HCT116 (cell line): ENCODE measurements at regions not wholly inside any gene's neighbourhood (a gene's known extent, or its start where the extent isn't known, plus 50 kb on each side); places are given as distances from the start of the nearest gene placed in this dataset.

Experiments
- ATAC-seq: fragments of 200-7000 bp; cut with Tn5 transposase; 2 replicates; pipeline ENCODE4 v1.9.1; 2020; ENCODE audit warnings: mild to moderate bottlenecking, moderate library complexity
- BruUV-seq: library from RNA; stranded (reverse); fragments of 400-500 nt; replicated peaks from 2 replicates; lab custom pipeline; 2021; lab: Mats Ljungman, UMichigan
- CTCF ChIA-PET: fragments of 300-600 bp; sonication (Branson Sonifier 250); formaldehyde crosslinking; loops from one replicate; lab custom pipeline; 2021; ENCODE audit warnings: antibody characterized with exemption; lab: Charles Lee
- POLR2A ChIA-PET: fragments of 300-600, 350-600 bp; sonication (Branson Sonifier 250); formaldehyde crosslinking; loops from one replicate; lab custom pipeline; 2021; ENCODE audit warnings: antibody characterized with exemption; lab: Charles Lee
- RAD21 ChIA-PET, 2 experiments: fragments of 300-600 bp; sonication (Branson Sonifier 250); formaldehyde crosslinking; loops; one replicate each; lab custom pipeline; 2023; ENCODE audit warnings: low total read pairs in 2 of 2; ENCODE audit not compliant: uncharacterized antibody in 2 of 2, unreplicated experiment in 2 of 2, low non-redundant PET in 1 of 2; lab: Charles Lee
- DNase-seq: peaks from one replicate; pipeline ENCODE4 v3.0.0-alpha.2; 2010; ENCODE audit warnings: low read depth, low spot score
- H2AFZ ChIP-seq: fragments of 200-600 bp; shearing (Covaris generic), sonication (generic); 2 replicates; pipeline ENCODE4 v1.6.1; 2017; ENCODE audit warnings: low read depth, mixed run types, mixed read lengths, antibody characterized with exemption, low read length; ENCODE audit not compliant: poor library complexity, severe bottlenecking
- H3K27ac ChIP-seq: 2 replicates; pipeline ENCODE4 v1.5.1; 2012; ENCODE audit warnings: low read depth, low read length
- H3K27me3 ChIP-seq: fragments of 200-600 bp; sonication (generic); 2 replicates; pipeline ENCODE4 v1.6.1; 2016; ENCODE audit warnings: mixed run types, low read length, mixed read lengths; ENCODE audit not compliant: insufficient read depth
- H3K36me3 ChIP-seq, 2 experiments: fragments of 200-500 bp in 1 of 2; fragments of 200-600 bp in 1 of 2; sonication (Bioruptor generic) in 1 of 2; sonication (generic) in 1 of 2; 2 replicates each; pipeline versions ENCODE4 v1.5.1 to v1.6.1; 2014 to 2016; ENCODE audit warnings: low read length in 2 of 2, inconsistent platforms in 1 of 2, mixed read lengths in 1 of 2, mixed run types in 1 of 2; ENCODE audit not compliant: insufficient read depth in 2 of 2, control insufficient read depth in 1 of 2
- H3K4me1 ChIP-seq, 2 experiments: fragments of 200-600 bp in 1 of 2; sonication (generic) in 1 of 2; 2 replicates each; pipeline versions ENCODE4 v1.5.1 to v1.6.1; 2012 to 2017; ENCODE audit warnings: low read length in 2 of 2, inconsistent platforms in 1 of 2, mild to moderate bottlenecking in 1 of 2, mixed read lengths in 1 of 2, mixed run types in 1 of 2, moderate library complexity in 1 of 2; ENCODE audit not compliant: insufficient read depth in 2 of 2, control insufficient read depth in 1 of 2
- H3K4me2 ChIP-seq: fragments of 200-600 bp; sonication (generic); 2 replicates; pipeline ENCODE4 v1.6.1; 2017; ENCODE audit warnings: mixed run types, low read length, mixed read lengths
- H3K4me3 ChIP-seq, 2 experiments: fragments of 200-600 bp in 1 of 2; sonication (generic) in 1 of 2; replicated peaks in 1 of 2; 2 replicates each; pipeline ENCODE4 v1.5.1; 2011 to 2016; ENCODE audit warnings: low read length in 2 of 2, control low read depth in 1 of 2, low read depth in 1 of 2, mild to moderate bottlenecking in 1 of 2, mixed read lengths in 1 of 2, mixed run types in 1 of 2
- H3K79me2 ChIP-seq: fragments of 200-600 bp; sonication (generic); 2 replicates; pipeline ENCODE4 v1.6.1; 2017; ENCODE audit warnings: mild to moderate bottlenecking, mixed run types, low read length, moderate library complexity, mixed read lengths; ENCODE audit not compliant: insufficient read depth
- H3K9ac ChIP-seq: fragments of 200-600 bp; sonication (generic); 2 replicates; pipeline ENCODE4 v1.6.1; 2016; ENCODE audit warnings: low read length, mixed read lengths
- H3K9me2 ChIP-seq: fragments of 200-600 bp; sonication (generic), shearing (Covaris generic); 2 replicates; pipeline ENCODE4 v1.6.1; 2017; ENCODE audit warnings: mixed run types, mild to moderate bottlenecking, moderate library complexity; ENCODE audit not compliant: insufficient read depth
- H3K9me3 ChIP-seq, 2 experiments: fragments of 200-500 bp in 1 of 2; fragments of 200-600 bp in 1 of 2; sonication (Bioruptor generic) in 1 of 2; sonication (generic) in 1 of 2; 2 replicates each; pipeline ENCODE4 v1.6.1; 2014 to 2017; ENCODE audit warnings: low read length in 2 of 2, mixed read lengths in 2 of 2, inconsistent platforms in 1 of 2, low read depth in 1 of 2, mild to moderate bottlenecking in 1 of 2, mixed run types in 1 of 2, moderate library complexity in 1 of 2; ENCODE audit not compliant: control insufficient read depth in 1 of 2, insufficient read depth in 1 of 2
- H4K20me1 ChIP-seq: fragments of 200-600 bp; sonication (generic), shearing (Covaris generic); 2 replicates; pipeline ENCODE4 v1.6.1; 2017; ENCODE audit warnings: mixed run types, mild to moderate bottlenecking, moderate library complexity; ENCODE audit not compliant: insufficient read depth
- CBX3 ChIP-seq: IDR thresholded peaks from 2 replicates; pipeline ENCODE4 v1.6.1; 2012; ENCODE audit warnings: low read depth
- CEBPB ChIP-seq: IDR thresholded peaks from 2 replicates; pipeline ENCODE4 v1.6.1; 2012; ENCODE audit warnings: low read depth
- EGR1 ChIP-seq: IDR thresholded peaks from 2 replicates; pipeline ENCODE4 v1.6.1; 2012; ENCODE audit warnings: low read depth
- ELF1 ChIP-seq: IDR thresholded peaks from 2 replicates; pipeline ENCODE4 v1.6.1; 2012; ENCODE audit warnings: low read depth, borderline replicate concordance
- EZH2 ChIP-seq: fragments of 200-600 bp; sonication (generic); IDR thresholded peaks from 2 replicates; pipeline ENCODE4 v1.6.1; 2017; ENCODE audit warnings: antibody characterized with exemption, mixed run types
- JUND ChIP-seq: IDR thresholded peaks from 2 replicates; pipeline ENCODE4 v1.6.1; 2012
- POLR2A ChIP-seq: IDR thresholded peaks from 2 replicates; pipeline ENCODE4 v1.7.0; 2011; ENCODE audit warnings: borderline replicate concordance; ENCODE audit not compliant: insufficient read depth, insufficient read length; ENCODE audit errors: extremely low read depth
- POLR2AphosphoS5 ChIP-seq: IDR thresholded peaks from 2 replicates; pipeline ENCODE4 v1.6.1; 2011; ENCODE audit warnings: mild to moderate bottlenecking, low read depth, low read length, moderate library complexity
- SIN3A ChIP-seq: IDR thresholded peaks from 2 replicates; pipeline ENCODE4 v1.6.1; 2012; ENCODE audit warnings: low read depth
- SP1 ChIP-seq: IDR thresholded peaks from 2 replicates; pipeline ENCODE4 v1.6.1; 2012; ENCODE audit warnings: low read depth
- SRF ChIP-seq: IDR thresholded peaks from 2 replicates; pipeline ENCODE4 v1.6.1; 2012; ENCODE audit warnings: low read depth
- TCF7L2 ChIP-seq: IDR thresholded peaks from 2 replicates; pipeline ENCODE4 v1.7.0; 2011; ENCODE audit warnings: borderline replicate concordance, inconsistent platforms; ENCODE audit not compliant: insufficient read depth, insufficient read length; ENCODE audit errors: extremely low read depth
- ZFX ChIP-seq: fragments of 450-650 bp; IDR thresholded peaks from 2 replicates; pipeline ENCODE4 v1.6.1; 2017
- intact Hi-C: fragments of 100-400 bp; cut with micrococcal nuclease; formaldehyde crosslinking; loops from 2 replicates; pipeline ENCODE4 v1.10.0; 2022
- TF ChIP-seq, protein P1 (sequence below): IDR thresholded peaks from 2 replicates; pipeline ENCODE4 v1.6.1; 2012
- TF ChIP-seq, protein P2 (sequence below): IDR thresholded peaks from 2 replicates; pipeline ENCODE4 v1.6.1; 2011; ENCODE audit warnings: mild to moderate bottlenecking, low read length, moderate library complexity; ENCODE audit not compliant: insufficient replicate concordance; ENCODE audit errors: extremely low read depth
- TF ChIP-seq, protein P3 (sequence below): IDR thresholded peaks from 2 replicates; pipeline ENCODE4 v1.6.1; 2012; ENCODE audit warnings: low read depth
- TF ChIP-seq, protein P4 (sequence below), 3 experiments: fragments of 200-600 bp in 1 of 3; sonication (generic) in 1 of 3; IDR thresholded peaks in 2 of 3; conservative IDR thresholded peaks in 1 of 3; 2 replicates each; pipeline ENCODE4 v1.5.1; 2012 to 2017; ENCODE audit warnings: low read depth in 2 of 3, low read length in 2 of 3, antibody characterized with exemption in 1 of 3, borderline replicate concordance in 1 of 3, control low read depth in 1 of 3, mild to moderate bottlenecking in 1 of 3, mixed read lengths in 1 of 3, mixed run types in 1 of 3, moderate library complexity in 1 of 3; ENCODE audit not compliant: insufficient read depth in 1 of 3

DNA sequence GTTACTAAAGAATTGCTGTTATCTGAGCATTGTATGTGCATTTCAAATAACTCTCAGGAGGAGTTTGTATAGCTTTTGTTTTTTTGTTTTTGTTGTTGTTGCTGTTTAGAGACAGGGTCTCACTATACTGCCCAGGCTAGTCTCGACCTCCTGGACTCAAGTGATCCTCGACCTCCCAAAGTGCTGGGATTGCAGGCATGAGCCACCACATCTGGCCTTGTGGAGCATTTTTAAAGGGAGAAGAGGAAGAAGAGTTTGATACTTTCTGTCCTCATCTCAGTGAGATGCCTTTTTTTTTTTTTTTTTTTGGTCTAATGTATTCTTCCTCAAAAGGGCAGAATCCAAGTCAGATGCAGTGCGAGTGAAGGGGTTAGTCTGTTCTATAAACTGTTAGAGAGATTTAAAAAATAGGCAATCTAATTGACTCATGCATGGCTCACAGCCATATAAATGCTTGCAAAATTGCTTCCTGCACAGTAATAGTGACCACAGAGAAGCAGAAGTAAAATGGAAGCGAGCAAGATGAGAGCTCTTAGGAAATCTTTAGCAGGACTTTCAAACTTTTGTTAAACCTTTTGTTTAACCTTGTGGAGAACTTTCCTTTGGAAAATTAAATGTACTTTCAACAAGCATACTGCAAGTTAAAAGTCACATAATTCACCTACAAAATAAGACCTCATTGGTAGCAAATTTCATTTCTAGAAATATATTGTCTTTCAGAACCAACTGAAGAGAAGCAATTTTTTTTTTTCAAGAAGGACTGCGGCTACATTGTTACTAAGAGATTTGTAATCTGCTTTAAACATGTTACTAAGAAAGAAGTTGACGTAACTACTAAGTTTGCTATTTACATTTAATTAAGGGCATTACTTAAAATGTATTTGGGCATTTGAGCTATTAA, 52.3 kb upstream of the ROCK1 start:
- H3K36me3 ChIP-seq, result no peaks in the 10 kb centered on the region
- no peak overlapping the region for H3K4me2 ChIP-seq
- ChIA-PET POLR2A (no interaction called here), CTCF (no interaction called here), RAD21 (no interaction called here)
- TF ChIP-seq, protein P1, sequence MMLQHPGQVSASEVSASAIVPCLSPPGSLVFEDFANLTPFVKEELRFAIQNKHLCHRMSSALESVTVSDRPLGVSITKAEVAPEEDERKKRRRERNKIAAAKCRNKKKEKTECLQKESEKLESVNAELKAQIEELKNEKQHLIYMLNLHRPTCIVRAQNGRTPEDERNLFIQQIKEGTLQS, result no peak
- TF ChIP-seq SRF (no peak), POLR2A (no peak), CEBPB (no peak), ELF1 (no peak), CBX3 (no peak), JUND (no peak), SP1 (no peak), SIN3A (no peak), POLR2AphosphoS5 (no peak), EGR1 (no peak), ZFX (no peak), TCF7L2 (no peak), EZH2 (no peak)
- TF ChIP-seq, protein P2, sequence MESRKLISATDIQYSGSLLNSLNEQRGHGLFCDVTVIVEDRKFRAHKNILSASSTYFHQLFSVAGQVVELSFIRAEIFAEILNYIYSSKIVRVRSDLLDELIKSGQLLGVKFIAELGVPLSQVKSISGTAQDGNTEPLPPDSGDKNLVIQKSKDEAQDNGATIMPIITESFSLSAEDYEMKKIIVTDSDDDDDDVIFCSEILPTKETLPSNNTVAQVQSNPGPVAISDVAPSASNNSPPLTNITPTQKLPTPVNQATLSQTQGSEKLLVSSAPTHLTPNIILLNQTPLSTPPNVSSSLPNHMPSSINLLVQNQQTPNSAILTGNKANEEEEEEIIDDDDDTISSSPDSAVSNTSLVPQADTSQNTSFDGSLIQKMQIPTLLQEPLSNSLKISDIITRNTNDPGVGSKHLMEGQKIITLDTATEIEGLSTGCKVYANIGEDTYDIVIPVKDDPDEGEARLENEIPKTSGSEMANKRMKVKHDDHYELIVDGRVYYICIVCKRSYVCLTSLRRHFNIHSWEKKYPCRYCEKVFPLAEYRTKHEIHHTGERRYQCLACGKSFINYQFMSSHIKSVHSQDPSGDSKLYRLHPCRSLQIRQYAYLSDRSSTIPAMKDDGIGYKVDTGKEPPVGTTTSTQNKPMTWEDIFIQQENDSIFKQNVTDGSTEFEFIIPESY, result no peak
- TF ChIP-seq, protein P3, sequence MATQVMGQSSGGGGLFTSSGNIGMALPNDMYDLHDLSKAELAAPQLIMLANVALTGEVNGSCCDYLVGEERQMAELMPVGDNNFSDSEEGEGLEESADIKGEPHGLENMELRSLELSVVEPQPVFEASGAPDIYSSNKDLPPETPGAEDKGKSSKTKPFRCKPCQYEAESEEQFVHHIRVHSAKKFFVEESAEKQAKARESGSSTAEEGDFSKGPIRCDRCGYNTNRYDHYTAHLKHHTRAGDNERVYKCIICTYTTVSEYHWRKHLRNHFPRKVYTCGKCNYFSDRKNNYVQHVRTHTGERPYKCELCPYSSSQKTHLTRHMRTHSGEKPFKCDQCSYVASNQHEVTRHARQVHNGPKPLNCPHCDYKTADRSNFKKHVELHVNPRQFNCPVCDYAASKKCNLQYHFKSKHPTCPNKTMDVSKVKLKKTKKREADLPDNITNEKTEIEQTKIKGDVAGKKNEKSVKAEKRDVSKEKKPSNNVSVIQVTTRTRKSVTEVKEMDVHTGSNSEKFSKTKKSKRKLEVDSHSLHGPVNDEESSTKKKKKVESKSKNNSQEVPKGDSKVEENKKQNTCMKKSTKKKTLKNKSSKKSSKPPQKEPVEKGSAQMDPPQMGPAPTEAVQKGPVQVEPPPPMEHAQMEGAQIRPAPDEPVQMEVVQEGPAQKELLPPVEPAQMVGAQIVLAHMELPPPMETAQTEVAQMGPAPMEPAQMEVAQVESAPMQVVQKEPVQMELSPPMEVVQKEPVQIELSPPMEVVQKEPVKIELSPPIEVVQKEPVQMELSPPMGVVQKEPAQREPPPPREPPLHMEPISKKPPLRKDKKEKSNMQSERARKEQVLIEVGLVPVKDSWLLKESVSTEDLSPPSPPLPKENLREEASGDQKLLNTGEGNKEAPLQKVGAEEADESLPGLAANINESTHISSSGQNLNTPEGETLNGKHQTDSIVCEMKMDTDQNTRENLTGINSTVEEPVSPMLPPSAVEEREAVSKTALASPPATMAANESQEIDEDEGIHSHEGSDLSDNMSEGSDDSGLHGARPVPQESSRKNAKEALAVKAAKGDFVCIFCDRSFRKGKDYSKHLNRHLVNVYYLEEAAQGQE, result no peak
- TF ChIP-seq, protein P4, sequence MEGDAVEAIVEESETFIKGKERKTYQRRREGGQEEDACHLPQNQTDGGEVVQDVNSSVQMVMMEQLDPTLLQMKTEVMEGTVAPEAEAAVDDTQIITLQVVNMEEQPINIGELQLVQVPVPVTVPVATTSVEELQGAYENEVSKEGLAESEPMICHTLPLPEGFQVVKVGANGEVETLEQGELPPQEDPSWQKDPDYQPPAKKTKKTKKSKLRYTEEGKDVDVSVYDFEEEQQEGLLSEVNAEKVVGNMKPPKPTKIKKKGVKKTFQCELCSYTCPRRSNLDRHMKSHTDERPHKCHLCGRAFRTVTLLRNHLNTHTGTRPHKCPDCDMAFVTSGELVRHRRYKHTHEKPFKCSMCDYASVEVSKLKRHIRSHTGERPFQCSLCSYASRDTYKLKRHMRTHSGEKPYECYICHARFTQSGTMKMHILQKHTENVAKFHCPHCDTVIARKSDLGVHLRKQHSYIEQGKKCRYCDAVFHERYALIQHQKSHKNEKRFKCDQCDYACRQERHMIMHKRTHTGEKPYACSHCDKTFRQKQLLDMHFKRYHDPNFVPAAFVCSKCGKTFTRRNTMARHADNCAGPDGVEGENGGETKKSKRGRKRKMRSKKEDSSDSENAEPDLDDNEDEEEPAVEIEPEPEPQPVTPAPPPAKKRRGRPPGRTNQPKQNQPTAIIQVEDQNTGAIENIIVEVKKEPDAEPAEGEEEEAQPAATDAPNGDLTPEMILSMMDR (IDR thresholded peaks at IDR 0.05 in 2 of 3, conservative IDR thresholded peaks at IDR 0.05 in 1 of 3; ENCODE audit: borderline replicate concordance in 1 of 3, insufficient read depth in 1 of 3, low read depth in 2 of 3, low read length in 2 of 3), result no peak
- H3K27ac ChIP-seq, result no peak overlapping the region
- H3K9me3 ChIP-seq, result no peaks in the 10 kb centered on the region
- H3K27me3 ChIP-seq, result no peaks in the 10 kb centered on the region
- no peaks in the 10 kb centered on the region for H3K4me1 ChIP-seq
- no peak overlapping the region for H3K4me3 ChIP-seq
- H4K20me1 ChIP-seq, result no peaks in the 10 kb centered on the region
- no peak overlapping the region for H3K9ac ChIP-seq
- H3K79me2 ChIP-seq, result no peaks in the 10 kb centered on the region
- no peak overlapping the region for H2AFZ ChIP-seq
- no TSS peak for BruUV-seq
- intact Hi-C loops, result loop anchor here (10.0 kb wide), 1 partner anchor 49 kb away; the partner anchor contains the start of gene ROCK1
- H3K9me2 ChIP-seq, result no peaks in the 10 kb centered on the region
- DNase-seq (no peak), ATAC-seq (no peak)
